ENCODE measurements at regions not wholly inside any gene's neighbourhood (a gene's known extent, or its start where the extent isn't known, plus 50 kb on each side); places are given as distances from the start of the nearest gene placed in this dataset.
"Not testable (repeated sequence)": the region's sequence is repeated elsewhere in the genome, so short reads cannot be mapped to it uniquely, and the experiment has no call there.

- Histone ChIP-seq H3K36me3 (no peaks in the 10 kb centered on the region), H3K27ac (peak overlapping the region in 1 of 2 donors; percentile 62), H3K27me3 (no peaks in the 10 kb centered on the region), H3K4me1 (peaks cover 0 to 5% of the 10 kb centered on the region in 2 donors), H3K9me3 (no peaks in the 10 kb centered on the region), H3K4me3 (no peak overlapping the region)
- no peak for DNase-seq (ENCODE audit: low spot score)
- no peak for TF ChIP-seq CTCF (IDR thresholded peaks at IDR 0.05)
Observed at GRCh38 chr2:16425462-16426336, 239.9 kb downstream of the CYRIA start.

- no peak for TF ChIP-seq CTCF (IDR thresholded peaks at IDR 0.05)
- no peaks in the 10 kb centered on the region for H3K9me3 ChIP-seq
- DNase-seq (ENCODE audit: low spot score): no peak
- no peaks in the 10 kb centered on the region for H3K4me1 ChIP-seq
- H3K4me3 ChIP-seq: no peak overlapping the region
- no peaks in the 10 kb centered on the region for H3K27me3 ChIP-seq
- H3K36me3 ChIP-seq: no peaks in the 10 kb centered on the region
- H3K27ac ChIP-seq: no peak overlapping the region
Observed at GRCh38 chr2:16420421-16420820, 245.2 kb downstream of the CYRIA start.

- Histone ChIP-seq H3K4me1 (peaks cover 0 to 2% of the 10 kb centered on the region in 2 donors), H3K4me3 (no peak overlapping the region), H3K9me3 (no peaks in the 10 kb centered on the region), H3K27me3 (no peaks in the 10 kb centered on the region), H3K36me3 (no peaks in the 10 kb centered on the region), H3K27ac (no peak overlapping the region)
- DNase-seq (ENCODE audit: low spot score): no peak
- no peak for TF ChIP-seq CTCF (IDR thresholded peaks at IDR 0.05)
Observed at GRCh38 chr2:16417726-16418125, 247.9 kb downstream of the CYRIA start.

GRCh38 chr2:16416651-16417050 is 249.0 kb downstream of the CYRIA start:
- no peak for TF ChIP-seq CTCF (IDR thresholded peaks at IDR 0.05)

GRCh38 chr2:16415861-16416260 is 249.8 kb downstream of the CYRIA start:
- H3K4me1 ChIP-seq; H3K27me3 ChIP-seq; H3K27ac ChIP-seq; DNase-seq (ENCODE audit: low spot score); H3K36me3 ChIP-seq; H3K4me3 ChIP-seq; H3K9me3 ChIP-seq: not testable (repeated sequence)

More at GRCh38 chr2:16416651-16417050, 249.0 kb downstream of the CYRIA start:
- Histone ChIP-seq H3K27ac (no peak overlapping the region), H3K27me3 (no peaks in the 10 kb centered on the region), H3K9me3 (no peaks in the 10 kb centered on the region), H3K4me3 (no peak overlapping the region), H3K4me1 (peaks cover 0 to 5% of the 10 kb centered on the region in 2 donors), H3K36me3 (no peaks in the 10 kb centered on the region)
- DNase-seq (ENCODE audit: low spot score): no peak

GRCh38 chr2:16413947-16414346 is 251.7 kb downstream of the CYRIA start:
- Histone ChIP-seq H3K27ac (peak overlapping the region; percentile 79 to 94), H3K4me3 (no peak overlapping the region), H3K9me3 (no peaks in the 10 kb centered on the region), H3K4me1 (peaks cover 0 to 8% of the 10 kb centered on the region in 2 donors), H3K27me3 (no peaks in the 10 kb centered on the region), H3K36me3 (no peaks in the 10 kb centered on the region)
- no peak for DNase-seq (ENCODE audit: low spot score)
- no peak for TF ChIP-seq CTCF (IDR thresholded peaks at IDR 0.05)
